H4 (cell line): ENCODE measurements at regions not wholly inside any gene's neighbourhood (a gene's known extent, or its start where the extent isn't known, plus 50 kb on each side); places are given as distances from the start of the nearest gene placed in this dataset.
"Not testable (repeated sequence)": the region's sequence is repeated elsewhere in the genome, so short reads cannot be mapped to it uniquely, and the experiment has no call there.

Experiments
- DNase-seq: peaks from one replicate; pipeline ENCODE4 v3.0.0-alpha.2; 2015; ENCODE audit warnings: low spot score

DNA sequence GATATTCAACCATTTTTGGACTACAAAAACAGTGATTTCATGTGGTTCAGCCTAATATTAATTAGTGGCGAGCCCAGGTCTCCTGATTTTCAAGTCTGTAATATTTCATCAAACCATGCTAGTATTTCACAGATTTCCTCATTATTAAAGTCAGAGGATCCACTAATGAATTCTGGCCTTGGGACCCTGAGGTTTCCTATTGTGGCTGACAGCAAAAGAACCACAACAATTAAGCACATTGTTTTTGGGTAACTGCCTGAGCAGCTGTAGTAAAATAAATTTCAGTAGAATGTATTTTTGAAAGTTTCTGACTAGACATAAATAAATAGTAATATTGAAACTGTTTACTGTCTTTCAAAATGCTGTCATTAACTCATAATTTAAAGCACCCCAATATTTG, 630.7 kb upstream of the MMS22L start:
- DNase-seq: no peak

DNA sequence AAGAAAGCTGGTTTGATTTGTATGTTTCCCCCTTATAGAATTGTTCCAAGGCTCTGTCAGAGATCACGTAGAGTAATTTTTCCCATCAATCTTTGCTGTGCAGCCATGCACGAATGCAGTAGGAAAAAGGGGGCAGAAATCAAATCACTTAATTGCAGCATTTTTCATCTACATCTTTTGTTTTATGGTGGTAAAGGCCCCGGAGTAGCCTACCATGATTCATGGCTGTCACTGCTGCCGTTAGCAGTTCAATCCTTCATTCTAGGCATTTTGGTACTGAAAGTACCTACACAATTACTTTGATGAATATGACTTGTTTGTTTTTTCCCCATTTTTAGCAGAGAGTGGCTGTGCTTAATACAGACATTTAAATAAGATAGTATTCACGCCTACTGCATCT, 631.9 kb upstream of the MMS22L start:
- no peak for DNase-seq

- no peak for DNase-seq
Observed at GRCh38 chr6:97915537-97915936, 632.5 kb upstream of the MMS22L start.

DNA sequence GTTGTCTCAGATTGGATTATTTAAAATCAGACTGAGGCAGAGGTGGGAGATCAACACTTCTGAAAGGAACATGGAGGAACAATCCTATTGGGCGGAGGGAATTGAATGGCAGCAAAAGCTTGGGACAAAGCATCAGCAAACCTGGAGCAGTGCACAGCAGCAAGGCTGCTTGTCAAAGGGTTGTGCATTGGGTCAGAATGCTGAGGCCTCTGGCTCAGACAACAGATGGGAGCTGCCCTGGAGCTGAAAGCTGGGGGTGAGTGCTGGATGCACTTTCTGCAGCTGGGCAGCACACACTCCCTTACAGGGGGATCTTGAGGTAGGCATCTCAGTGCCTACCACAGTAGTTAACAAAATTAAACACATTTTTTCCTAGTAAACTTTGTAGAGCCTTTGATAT, 634.4 kb upstream of the MMS22L start:
- no peak for DNase-seq

DNA sequence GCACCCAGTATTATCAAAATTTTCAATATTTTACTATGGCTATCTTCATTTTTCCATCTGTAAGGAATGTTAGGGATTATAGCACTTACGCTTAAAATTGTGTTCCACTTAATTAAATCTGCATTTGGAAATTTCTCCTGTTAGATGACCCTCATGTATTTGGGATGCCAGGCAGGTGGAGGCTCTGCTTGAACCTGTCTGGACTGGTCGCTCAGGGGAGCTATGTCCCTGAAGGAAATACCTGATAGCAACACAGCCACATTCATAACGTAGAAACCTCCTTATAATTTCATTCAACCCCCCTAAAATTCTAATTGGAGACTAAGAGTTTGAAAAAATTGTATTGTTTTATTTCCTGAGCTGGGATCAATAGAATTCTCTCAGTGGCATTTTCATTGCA, 636.0 kb upstream of the MMS22L start:
- DNase-seq: no peak

DNA sequence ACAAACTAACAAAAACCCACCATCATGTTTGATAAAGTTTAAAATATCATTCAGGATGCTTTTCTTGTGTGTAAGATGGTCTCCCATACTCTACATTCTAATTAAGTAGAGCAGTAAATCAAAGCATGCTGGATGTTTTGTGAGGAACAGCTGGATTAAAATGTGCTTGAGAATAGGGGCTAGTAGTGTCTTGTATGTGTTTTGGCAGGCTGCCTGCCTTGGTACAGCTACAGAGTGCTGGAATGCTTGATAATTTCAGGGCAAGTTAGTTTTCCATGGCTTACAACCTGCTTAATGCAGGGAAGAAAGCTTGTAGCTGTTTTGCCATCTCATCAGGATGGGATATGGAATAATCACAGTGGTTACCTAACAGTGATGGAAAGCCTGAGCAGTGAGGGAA, 636.6 kb upstream of the MMS22L start:
- no peak for DNase-seq

GRCh38 chr6:97923249-97923648, 640.2 kb upstream of the MMS22L start:
- no peak for DNase-seq

DNA sequence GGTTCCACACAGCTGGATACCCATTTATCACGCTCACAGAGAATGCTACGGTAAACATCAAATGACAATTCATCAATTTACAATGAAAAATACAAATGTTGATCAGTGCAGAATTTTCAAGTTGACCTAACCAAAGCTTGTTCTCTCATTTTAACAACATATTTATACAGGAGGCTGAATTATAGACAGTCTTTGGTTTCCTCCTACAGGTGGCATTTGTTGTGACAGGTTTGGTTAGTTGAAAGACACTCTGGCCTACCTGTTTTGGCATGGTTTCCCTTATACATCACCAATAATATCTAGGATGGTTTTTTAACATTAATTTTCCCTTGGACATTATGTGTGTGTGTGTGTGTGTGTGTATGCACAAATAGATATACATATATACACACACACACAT, 642.5 kb upstream of the MMS22L start:
- DNase-seq: no peak

DNA sequence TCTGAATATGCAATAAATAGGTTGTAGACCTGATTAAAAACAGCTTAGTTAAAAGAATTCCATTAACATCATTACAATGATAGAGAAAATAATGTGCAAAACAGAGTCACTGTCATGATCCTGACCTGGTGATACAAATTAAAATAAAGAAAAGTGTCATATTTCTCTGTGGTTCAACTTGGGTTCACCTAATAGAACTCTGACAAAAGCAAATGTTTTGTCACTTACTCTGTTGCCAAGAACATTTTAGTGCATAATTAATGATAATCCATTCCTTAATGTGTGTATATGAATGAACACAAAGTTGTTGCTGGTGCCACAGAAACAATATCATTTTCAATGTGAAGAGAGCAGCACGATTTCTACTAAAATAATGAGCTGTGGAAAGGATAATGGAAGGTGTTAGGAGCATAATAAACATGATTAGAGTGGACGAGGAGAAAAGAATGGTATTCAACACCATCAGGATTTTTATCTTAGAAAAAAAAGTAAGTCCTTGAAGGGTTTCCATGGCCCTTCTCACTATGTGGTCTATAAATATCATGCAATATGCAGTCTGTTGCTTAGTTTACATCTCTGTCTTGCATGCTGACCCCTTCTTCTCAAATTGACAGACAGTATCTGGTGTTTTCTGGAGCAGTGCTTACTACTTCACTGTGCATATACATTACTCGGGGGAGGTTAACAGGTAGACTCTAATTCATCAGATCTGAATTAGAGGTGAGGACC, 656.6 kb upstream of the MMS22L start:
- DNase-seq: no peak

GRCh38 chr6:97947841-97948240, 664.8 kb upstream of the MMS22L start:
- DNase-seq: peak; percentile 91

DNA sequence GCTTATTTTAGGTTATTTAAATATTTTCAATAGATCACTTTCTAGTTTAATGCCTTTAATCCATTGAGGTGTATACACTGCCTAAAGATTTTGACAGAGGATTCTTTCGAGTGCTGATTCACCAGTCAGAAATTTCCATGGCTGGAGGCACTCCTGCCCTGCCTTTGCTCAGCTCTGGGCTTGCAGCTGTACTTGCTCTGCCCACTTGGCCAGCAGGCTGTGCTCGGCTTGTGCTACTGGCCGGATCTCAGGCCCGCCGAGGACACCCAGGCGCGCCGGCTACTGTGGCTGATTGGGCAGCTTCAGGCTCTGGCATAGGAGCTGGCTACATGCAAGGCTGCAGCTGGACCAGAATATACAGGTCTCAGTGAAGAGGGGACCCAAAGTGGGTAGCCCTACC, 675.1 kb upstream of the MMS22L start:
- DNase-seq: peak; percentile 60

DNA sequence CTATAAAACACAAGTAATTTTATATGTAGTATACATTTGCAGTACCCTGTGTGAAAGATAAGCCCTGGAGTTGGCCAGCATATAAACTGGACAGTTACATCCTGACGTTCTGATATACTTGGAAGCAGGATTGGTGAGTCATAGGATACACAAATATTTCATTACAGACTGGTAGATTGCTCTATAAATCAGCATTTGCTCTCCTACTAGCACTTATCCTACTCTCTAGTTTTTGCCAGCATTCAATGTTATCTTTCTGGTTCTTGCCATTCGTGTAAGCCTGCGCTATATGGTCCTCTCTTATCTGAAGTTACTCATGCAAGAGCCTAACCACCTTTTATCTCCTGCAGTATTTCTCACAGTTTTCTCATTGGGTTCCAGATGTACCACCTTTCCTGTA, 680.2 kb upstream of the MMS22L start:
- peak; percentile 18 for DNase-seq

- DNase-seq: no peak
Observed at GRCh38 chr6:97969065-97969464, 686.0 kb upstream of the MMS22L start.

GRCh38 chr6:97977084-97977483, 694.1 kb upstream of the MMS22L start:
- DNase-seq: no peak

DNA sequence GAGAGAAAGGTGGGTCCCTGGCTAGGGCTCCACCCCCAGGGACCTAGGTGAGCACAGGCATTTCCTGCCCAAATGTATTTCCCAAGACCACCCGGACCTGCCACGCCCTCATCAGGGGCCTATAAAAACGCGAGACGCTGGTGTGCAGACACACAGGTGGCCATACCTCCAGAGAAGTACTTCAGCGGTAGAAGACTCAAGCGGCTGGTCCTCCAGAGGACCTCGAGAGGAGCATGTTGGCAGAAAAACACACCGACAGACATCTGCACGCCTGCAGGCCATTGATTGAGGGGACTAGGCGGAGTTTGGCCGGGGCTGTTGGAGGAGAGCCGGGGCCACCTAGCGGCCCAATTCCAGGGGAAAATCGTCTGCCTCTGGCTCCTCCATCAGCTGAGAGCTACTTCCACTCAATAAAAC, 695.8 kb upstream of the MMS22L start:
- no peak for DNase-seq

- not testable (repeated sequence) for DNase-seq
Observed at GRCh38 chr6:97979285-97979684, 696.3 kb upstream of the MMS22L start.

GRCh38 chr6:97989451-97989850, 706.4 kb upstream of the MMS22L start:
- DNase-seq: no peak

DNA sequence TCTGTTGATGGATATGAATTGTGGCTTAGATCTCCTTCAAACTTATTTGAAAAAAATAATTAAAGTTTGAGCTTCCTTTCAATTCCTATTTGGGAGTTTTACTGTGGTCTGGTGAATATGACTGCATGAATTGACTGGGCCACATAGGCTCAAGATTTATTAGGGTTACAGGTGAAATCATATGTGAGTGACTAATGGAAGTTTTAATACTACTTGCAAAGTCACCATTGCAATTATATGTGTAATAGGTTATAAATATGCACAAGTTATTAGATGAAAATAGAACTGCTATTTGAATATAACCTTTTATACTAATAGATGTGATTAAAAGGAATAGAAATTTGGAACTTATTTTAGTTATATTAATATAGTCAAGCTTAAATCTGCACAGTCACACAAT, 712.1 kb upstream of the MMS22L start:
- DNase-seq: no peak

DNA sequence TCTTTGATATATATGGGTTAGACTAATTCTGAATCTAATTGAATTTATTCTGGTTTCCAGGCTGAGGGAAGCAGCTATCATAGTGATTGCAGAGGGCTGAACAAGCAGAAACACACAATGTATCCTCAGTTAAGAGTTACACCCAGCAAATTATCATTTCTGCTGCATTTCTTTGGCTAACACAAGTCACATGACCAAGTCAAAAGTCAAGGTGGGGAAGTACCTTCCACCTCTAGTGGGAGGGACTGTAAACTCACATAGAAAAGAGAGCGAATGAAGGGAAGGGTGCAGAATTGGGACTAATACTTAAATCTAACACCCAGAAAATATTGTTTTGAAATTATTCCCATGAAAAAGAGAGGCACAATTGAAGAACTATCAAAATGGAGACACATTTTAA, 719.7 kb upstream of the MMS22L start:
- DNase-seq: no peak

DNA sequence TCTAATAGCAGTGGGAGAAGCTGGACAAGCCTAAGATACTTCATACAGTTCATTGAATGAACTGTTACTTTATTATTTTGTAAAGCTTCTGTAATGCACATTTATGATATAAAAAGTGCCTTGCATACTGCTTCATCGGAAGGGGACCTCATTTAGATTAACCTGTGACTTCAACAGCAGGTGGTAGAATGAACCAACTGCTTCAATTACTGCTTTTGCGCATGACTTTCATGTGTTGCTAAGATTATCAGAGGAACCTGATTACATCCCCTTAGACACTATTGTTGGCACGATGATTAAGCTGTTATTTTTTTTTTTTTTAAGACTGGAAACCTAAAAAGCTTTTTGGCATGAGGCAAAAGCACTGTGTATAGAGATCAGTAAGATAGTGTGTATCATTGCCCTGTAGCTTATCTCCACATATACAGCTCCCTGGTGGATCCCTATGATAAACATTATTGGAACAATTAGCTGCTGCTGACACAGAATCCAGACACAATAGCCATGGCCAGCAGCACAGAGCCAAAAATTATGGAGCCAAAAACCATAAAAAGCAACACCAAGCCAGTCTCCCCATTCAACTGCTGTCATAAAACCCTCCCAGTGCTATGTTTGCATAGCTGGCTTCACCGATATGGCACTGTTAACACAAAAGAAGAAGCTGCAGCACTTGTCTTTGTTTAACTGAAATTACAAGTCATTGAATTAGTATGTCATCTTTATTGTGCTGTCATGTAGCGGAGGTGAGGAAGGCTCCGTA, 731.6 kb upstream of the MMS22L start:
- DNase-seq: no peak

DNA sequence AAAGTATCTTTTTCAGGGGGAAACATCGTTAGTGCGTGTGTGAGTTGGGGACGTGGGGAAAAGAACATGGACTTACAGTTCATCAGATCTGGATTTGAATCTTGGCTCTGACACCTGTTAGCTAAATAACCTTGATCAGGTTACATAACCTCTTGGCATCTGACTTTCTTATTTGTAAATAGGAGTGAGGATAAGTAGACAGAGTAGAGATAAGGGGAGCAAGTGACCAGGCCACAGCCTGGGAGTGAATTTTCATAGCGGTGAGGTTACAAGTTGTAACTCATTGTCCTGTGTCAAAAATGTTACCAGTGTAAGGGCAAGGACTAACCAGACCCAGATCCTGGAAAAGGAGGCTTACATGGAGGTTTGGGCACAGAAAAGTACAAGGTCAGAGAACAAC, 733.5 kb upstream of the MMS22L start:
- DNase-seq: no peak

GRCh38 chr6:98020222-98020621, 737.2 kb upstream of the MMS22L start:
- DNase-seq: no peak

GRCh38 chr6:98024359-98024758, 741.3 kb upstream of the MMS22L start:
- DNase-seq: no peak

DNA sequence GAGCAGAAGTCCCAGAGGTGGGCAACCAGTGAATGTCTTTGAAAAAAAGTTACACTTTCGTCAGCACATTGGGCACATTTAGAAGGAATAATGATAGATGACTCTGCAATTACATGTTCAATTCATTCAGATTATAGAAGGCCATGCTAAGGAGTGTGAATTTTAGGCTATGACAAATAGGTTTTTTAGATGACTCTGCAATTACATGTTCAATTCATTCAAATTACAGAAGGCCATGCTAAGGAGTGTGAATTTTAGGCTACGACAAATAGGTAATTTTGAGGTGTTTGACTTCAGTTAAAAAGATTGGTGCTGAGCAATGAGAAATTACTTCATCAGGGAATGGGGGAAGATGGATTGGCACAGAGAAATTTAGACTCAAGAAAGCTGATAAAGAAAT, 744.9 kb upstream of the MMS22L start:
- no peak for DNase-seq
